GM21447 (cell line): ENCODE measurements at regions not wholly inside any gene's neighbourhood (a gene's known extent, or its start where the extent isn't known, plus 50 kb on each side); places are given as distances from the start of the nearest gene placed in this dataset.

Source experiments
- ATAC-seq: cut with Tn5 transposase; IDR thresholded peaks from one replicate; pipeline ENCODE4 v1.9.1; 2021; ENCODE audit not compliant: unreplicated experiment

DNA sequence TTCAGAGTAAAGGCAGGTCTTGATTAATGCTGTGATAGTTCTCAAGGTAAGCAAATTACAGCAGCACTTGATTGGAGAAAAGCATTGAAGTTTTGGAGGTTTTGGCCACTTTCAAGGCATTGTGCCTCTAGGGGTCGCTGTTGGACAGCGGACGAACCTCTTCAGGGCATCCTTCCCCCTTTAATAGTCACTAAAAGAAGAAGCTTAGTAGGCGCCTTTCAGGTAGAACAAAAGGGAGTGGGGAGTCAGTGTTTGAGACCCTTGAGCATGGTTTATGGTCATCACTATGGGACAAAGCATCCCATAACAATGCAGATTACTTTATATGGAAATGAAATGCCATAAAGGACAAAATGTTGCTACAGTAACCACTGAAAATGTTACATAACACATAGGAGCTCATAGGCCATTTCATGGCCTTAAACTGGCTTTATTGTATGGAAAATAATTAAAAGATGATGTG is 199.5 kb upstream of the DCN start:
- ATAC-seq: peak; percentile 82

GRCh38 chr12:91381309-91381804 is 198.7 kb upstream of the DCN start:
- peak; percentile 74 for ATAC-seq

DNA sequence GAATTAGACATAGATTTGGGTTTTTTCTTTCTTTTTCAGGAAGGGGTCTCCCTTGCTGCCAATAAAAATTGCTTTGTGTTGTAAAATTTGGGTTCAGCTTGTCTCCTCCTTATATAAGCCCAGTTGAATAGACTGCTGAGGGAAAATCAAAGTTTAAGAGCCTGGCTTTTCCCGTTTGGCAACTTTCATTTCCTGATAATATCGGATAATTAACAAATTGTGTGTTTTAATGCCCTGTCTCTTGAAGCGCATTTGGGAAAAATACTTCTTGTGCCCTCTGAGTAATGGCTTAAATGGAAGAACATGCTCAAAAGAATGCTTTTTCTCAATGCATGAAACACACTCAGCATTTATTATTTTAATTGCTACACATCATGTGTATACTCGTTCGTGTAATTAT is 198.0 kb upstream of the DCN start:
- ATAC-seq: no peak

DNA sequence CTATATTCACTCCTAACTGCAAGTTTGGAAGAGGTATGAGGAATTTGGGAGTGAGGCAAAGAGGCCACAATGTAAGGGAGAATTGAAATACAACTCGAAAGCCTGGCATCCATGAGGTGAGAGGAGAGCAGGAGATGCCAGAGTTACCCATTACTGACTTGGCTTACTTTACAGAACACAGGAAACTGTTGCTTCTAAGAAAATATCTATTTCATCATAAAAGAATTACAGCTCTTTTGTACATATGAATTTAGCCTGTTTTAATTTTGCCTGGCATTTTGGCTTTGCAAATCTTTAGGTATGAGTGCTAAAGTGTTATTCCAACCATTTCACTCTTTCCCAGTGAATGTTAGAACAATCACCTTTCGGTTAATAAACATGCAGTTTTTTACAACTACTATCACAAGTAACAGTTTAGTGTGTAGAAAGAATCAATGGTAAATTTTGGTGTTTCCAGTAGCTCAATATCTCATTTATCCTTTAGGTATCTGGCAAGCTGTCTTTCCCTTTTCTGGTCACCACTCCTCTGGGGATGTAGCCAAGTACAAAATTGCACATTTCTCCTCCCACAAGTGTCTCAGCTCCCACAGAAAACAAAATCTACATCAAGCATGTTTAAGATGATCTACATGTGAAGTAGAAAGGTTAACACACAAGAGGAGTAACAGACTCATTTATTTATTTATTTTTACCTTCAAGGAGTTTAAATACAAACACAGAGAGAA is 196.6 kb upstream of the DCN start:
- no peak for ATAC-seq

GRCh38 chr12:91377436-91377835 is 194.8 kb upstream of the DCN start:
- ATAC-seq: no peak

GRCh38 chr12:91373086-91373485 is 190.5 kb upstream of the DCN start:
- no peak for ATAC-seq

- no peak for ATAC-seq
These were observed 187.7 kb upstream of the DCN start for GRCh38 chr12:91370086-91370868.

- ATAC-seq: no peak
These were observed 186.0 kb upstream of the DCN start for GRCh38 chr12:91368613-91369012.

DNA sequence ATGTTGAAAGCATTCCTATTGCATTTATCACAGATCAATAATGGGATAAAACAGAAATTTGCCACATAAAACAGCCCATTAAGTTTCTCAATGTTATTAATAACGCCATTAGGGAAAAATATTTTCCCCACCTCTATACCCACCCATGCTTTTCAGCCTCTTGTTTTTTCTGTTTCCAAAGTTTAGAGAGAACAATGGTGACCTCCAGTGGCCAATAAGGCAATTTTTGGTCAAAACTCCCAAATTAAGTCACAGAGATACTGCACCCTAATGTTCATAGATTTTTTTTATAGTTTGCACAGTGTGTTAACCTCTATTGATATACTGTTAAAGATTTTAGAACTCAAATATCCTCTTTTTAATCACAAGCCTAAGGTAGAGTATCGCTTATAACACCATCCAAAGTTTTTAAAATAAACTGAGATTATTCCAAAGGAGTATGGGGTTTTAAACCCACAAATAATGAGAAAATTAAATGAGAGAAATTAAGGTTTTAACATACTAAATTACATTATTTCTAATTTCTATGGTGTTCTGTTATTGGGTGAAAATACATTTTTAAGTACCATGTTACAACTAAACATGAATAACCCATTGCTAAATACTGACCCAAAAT is 184.7 kb upstream of the DCN start:
- ATAC-seq: no peak

DNA sequence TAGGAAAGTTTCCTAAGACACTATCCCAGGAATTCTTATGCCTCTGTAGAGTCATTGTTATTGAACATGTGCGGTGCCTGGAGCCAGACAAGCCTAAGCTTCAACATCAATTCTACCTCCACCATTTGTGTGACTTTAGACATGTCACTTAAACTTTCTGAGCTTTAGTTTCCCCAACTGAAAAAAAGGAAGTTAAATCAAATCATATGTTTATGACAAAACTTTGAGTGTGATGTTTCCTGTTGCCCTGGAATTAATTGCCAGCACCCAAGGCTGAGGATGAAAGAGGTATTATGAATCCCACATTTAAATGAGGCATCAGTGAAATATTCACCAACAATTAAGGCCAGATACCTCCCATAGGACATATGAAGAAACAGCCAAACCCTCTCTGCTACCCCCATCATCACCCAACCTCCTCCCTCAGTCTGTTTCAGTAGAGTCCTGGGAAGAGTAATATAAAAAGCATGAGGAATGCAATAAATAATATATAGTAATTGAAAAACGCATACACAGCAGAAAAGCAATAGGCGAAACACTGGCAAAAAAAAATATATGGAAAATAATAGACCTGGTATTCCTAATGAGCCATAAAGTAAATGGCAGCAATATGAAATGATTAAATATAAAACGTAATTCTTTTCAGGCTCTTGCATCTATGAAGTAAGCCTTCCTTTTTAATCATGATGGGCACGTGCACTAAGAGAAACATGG is 182.0 kb upstream of the DCN start:
- no peak for ATAC-seq

GRCh38 chr12:91361864-91362263 is 179.2 kb upstream of the DCN start:
- no peak for ATAC-seq

- no peak for ATAC-seq
These were observed 174.8 kb upstream of the DCN start for GRCh38 chr12:91357381-91357780.

DNA sequence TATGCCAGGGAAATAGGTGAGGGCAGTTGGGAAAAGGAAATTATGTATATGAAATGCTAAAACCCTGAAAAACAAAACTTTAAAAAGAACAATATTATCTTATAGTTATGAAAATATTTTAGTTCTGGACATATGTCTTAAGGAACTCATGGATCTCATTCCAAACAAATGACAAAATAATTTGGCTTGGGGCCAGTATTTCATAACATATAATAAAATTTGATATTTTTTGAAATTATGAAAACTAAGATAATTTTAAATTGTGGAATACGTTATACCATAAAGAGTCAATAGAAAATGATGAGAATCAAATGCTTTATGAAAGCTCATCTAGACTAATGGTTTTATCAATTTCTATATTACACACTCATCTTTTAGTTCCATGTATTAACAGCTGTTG is 173.8 kb upstream of the DCN start:
- ATAC-seq: no peak

GRCh38 chr12:91355150-91356006 is 172.8 kb upstream of the DCN start:
- peak; percentile 98 for ATAC-seq

- no peak for ATAC-seq
These were observed 170.6 kb upstream of the DCN start for GRCh38 chr12:91353266-91353665.

- ATAC-seq: no peak
These were observed 166.9 kb upstream of the DCN start for GRCh38 chr12:91349476-91349875.

DNA sequence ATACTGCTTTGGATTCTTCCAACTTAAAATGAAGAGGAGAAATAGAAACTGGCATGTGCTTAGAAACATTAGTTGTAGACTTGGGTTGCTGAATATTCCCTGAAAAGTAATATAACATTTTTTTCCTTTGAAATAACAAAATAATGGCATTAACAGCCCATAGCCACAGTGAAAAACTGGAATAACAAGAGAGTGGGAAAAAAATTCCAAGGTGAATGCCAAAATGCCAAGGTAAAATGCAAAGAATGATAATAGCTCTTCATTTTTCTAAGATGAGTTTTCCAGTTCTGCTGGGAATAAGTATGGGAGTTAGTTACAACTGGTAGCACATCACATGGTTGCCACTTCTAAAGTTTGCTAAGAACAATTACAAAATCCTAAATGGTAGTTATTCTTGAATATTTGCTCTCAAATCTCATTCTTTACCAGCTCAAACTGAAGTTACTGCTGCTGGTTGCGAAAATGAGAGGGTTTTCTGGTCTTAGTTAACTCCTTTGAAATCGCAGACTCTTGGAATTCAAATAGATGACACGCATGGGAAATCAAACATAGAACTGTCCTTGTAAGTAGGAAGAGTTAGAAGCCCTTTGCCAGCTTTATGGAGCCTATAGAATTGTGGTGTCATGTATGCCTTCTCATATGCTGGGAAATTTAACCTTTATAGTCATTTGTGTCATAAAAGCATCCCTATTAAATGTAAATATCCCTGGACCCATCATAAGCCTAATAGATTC is 165.0 kb upstream of the DCN start:
- no peak for ATAC-seq

- no peak for ATAC-seq
These were observed 164.2 kb upstream of the DCN start for GRCh38 chr12:91346827-91347226.

DNA sequence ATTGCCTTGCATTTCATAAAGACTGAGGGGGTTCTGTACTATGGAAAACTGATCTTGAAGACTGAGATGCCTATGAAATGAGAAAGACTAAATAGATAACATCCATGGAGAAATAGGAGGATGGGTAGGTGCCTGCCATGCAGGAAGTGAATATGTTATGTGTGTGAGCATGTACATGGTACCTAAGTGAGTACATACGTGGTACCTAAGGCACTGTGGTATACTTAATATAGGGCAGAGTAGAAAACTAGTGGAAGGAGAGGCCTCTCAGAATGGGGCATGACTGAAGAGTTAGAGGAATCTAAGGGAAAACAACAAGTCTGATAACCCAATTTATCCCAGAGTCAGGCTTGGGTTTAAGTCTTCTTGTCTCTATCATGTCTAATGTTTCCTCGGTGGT is 161.8 kb upstream of the DCN start:
- ATAC-seq: no peak

DNA sequence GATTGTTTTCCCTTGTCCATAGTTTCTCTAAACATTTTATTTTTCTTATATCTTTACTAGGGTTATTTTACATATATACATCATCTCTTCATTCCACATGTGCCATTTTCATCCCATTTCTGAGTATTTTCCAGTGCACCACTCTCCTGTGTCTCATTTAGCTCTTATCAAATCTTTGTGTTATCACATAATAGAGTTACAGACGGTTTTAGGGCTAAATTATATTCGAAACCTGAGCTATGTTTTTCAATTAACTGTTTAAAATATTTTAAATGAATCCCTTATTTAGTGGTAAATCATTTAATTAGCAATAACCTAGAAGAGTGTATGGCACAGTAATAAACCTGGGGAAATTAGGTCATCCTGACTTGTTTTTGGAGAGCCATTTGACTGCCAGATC is 160.4 kb upstream of the DCN start:
- no peak for ATAC-seq
